ENCODE measurements at regions not wholly inside any gene's neighbourhood (a gene's known extent, or its start where the extent isn't known, plus 50 kb on each side); places are given as distances from the start of the nearest gene placed in this dataset.

- TF ChIP-seq, protein P1, sequence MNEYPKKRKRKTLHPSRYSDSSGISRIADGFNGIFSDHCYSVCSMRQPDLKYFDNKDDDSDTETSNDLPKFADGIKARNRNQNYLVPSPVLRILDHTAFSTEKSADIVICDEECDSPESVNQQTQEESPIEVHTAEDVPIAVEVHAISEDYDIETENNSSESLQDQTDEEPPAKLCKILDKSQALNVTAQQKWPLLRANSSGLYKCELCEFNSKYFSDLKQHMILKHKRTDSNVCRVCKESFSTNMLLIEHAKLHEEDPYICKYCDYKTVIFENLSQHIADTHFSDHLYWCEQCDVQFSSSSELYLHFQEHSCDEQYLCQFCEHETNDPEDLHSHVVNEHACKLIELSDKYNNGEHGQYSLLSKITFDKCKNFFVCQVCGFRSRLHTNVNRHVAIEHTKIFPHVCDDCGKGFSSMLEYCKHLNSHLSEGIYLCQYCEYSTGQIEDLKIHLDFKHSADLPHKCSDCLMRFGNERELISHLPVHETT (CRISPR knock-in tag; conservative IDR thresholded peaks at IDR 0.05 in 1 of 2, IDR thresholded peaks at IDR 0.05 in 1 of 2): peak in 1 of 2 experiments; percentile 68; a peak in 1 of 4 replicates
- TF ChIP-seq RBM25 (IDR thresholded peaks at IDR 0.05; ENCODE audit: low read depth, low read length, severe bottlenecking): no peak
- TF ChIP-seq ZBTB49 (CRISPR knock-in tag; IDR thresholded peaks at IDR 0.05; ENCODE audit: borderline replicate concordance): no peak
- no peak for TF ChIP-seq ZNF217 (CRISPR knock-in tag; IDR thresholded peaks at IDR 0.05)
- TF ChIP-seq, protein P2, sequence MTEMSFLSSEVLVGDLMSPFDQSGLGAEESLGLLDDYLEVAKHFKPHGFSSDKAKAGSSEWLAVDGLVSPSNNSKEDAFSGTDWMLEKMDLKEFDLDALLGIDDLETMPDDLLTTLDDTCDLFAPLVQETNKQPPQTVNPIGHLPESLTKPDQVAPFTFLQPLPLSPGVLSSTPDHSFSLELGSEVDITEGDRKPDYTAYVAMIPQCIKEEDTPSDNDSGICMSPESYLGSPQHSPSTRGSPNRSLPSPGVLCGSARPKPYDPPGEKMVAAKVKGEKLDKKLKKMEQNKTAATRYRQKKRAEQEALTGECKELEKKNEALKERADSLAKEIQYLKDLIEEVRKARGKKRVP (CRISPR knock-in tag; IDR thresholded peaks at IDR 0.05): no peak
- TF ChIP-seq POLR2G (IDR thresholded peaks at IDR 0.05; ENCODE audit: low read depth, low read length): no peak
- no peak; the same call in 1 of the 2 replicates for TF ChIP-seq RAD51 (IDR thresholded peaks at IDR 0.05; ENCODE audit: borderline replicate concordance, low read depth)
- no peak for TF ChIP-seq MIER1 (IDR thresholded peaks at IDR 0.05; ENCODE audit: low read depth)
- TF ChIP-seq XRCC3 (IDR thresholded peaks at IDR 0.05): no peak
- TF ChIP-seq TARDBP (IDR thresholded peaks at IDR 0.05): no peak
- no peak for TF ChIP-seq CGGBP1 (CRISPR knock-in tag; IDR thresholded peaks at IDR 0.05)
- TF ChIP-seq, protein P3, sequence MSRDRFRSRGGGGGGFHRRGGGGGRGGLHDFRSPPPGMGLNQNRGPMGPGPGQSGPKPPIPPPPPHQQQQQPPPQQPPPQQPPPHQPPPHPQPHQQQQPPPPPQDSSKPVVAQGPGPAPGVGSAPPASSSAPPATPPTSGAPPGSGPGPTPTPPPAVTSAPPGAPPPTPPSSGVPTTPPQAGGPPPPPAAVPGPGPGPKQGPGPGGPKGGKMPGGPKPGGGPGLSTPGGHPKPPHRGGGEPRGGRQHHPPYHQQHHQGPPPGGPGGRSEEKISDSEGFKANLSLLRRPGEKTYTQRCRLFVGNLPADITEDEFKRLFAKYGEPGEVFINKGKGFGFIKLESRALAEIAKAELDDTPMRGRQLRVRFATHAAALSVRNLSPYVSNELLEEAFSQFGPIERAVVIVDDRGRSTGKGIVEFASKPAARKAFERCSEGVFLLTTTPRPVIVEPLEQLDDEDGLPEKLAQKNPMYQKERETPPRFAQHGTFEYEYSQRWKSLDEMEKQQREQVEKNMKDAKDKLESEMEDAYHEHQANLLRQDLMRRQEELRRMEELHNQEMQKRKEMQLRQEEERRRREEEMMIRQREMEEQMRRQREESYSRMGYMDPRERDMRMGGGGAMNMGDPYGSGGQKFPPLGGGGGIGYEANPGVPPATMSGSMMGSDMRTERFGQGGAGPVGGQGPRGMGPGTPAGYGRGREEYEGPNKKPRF (IDR thresholded peaks at IDR 0.05; ENCODE audit: low read depth, low read length): no peak
- peak; percentile 64; the same call in 1 of the 2 replicates for TF ChIP-seq RNF2 (IDR thresholded peaks at IDR 0.05)
- TF ChIP-seq NCOA4 (IDR thresholded peaks at IDR 0.05; ENCODE audit: partially characterized antibody): no peak
- TF ChIP-seq PHTF2 (CRISPR knock-in tag; IDR thresholded peaks at IDR 0.05): no peak
- TF ChIP-seq ZNF121 (CRISPR knock-in tag; conservative IDR thresholded peaks at IDR 0.05): no peak
- TF ChIP-seq ZFPM2 (CRISPR knock-in tag; IDR thresholded peaks at IDR 0.05): no peak
- 0 out of 4 replicates have a peak, but pooled peaks of 1 of the 2 experiments have one; percentile 21 for TF ChIP-seq NONO (IDR thresholded peaks at IDR 0.05; ENCODE audit: low read depth in 2 of 2, low read length in 1 of 2)
- no peak for TF ChIP-seq ZNF41 (CRISPR knock-in tag; conservative IDR thresholded peaks at IDR 0.05)
- TF ChIP-seq PHF20 (IDR thresholded peaks at IDR 0.05; ENCODE audit: partially characterized antibody): no peak
Observed at GRCh38 chr1:58884706-58885661, 101.1 kb upstream of the JUN start (continued).
